Activated T-cell treated with anti-CD3 and anti-CD28 coated beads for 1 hour (primary cell): ENCODE measurements at regions not wholly inside any gene's neighbourhood (a gene's known extent, or its start where the extent isn't known, plus 50 kb on each side); places are given as distances from the start of the nearest gene placed in this dataset.
"Not testable (repeated sequence)": the region's sequence is repeated elsewhere in the genome, so short reads cannot be mapped to it uniquely, and the experiment has no call there.

Experiments used
- DNase-seq: peaks from one replicate; pipeline ENCODE4 v3.0.0-alpha.2; 2020; ENCODE audit warnings: low read depth

- DNase-seq, result no peak
Observed at GRCh38 chr6:140537834-140538705, 1163.6 kb upstream of the CITED2 start.

- DNase-seq, result no peak
Observed at GRCh38 chr6:140537211-140537610, 1162.8 kb upstream of the CITED2 start.

GRCh38 chr6:140535511-140535910 lies 1161.1 kb upstream of the CITED2 start:
- no peak for DNase-seq

- DNase-seq, result no peak
Observed at GRCh38 chr6:140533526-140533925, 1159.1 kb upstream of the CITED2 start.

GRCh38 chr6:140504776-140505175 lies 1130.3 kb upstream of the CITED2 start:
- no peak for DNase-seq

GRCh38 chr6:140500849-140501248 lies 1126.4 kb upstream of the CITED2 start:
- no peak for DNase-seq

GRCh38 chr6:140499607-140500006 lies 1125.2 kb upstream of the CITED2 start:
- no peak for DNase-seq

GRCh38 chr6:140494321-140495108 lies 1120.1 kb upstream of the CITED2 start:
- no peak for DNase-seq

GRCh38 chr6:140493470-140493869 lies 1119.0 kb upstream of the CITED2 start:
- not testable (repeated sequence) for DNase-seq

- no peak for DNase-seq
Observed at GRCh38 chr6:140490081-140490480, 1115.6 kb upstream of the CITED2 start.

GRCh38 chr6:140487586-140487985 lies 1113.1 kb upstream of the CITED2 start:
- DNase-seq, result no peak

GRCh38 chr6:140486450-140487361 lies 1112.3 kb upstream of the CITED2 start:
- no peak for DNase-seq

- DNase-seq, result no peak
Observed at GRCh38 chr6:140485740-140486449, 1111.4 kb upstream of the CITED2 start.

GRCh38 chr6:140480852-140481251 lies 1106.4 kb upstream of the CITED2 start:
- DNase-seq, result no peak

- DNase-seq, result no peak
Observed at GRCh38 chr6:140478631-140479030, 1104.2 kb upstream of the CITED2 start.

- no peak for DNase-seq
Observed at GRCh38 chr6:140475086-140475485, 1100.6 kb upstream of the CITED2 start.

GRCh38 chr6:140464720-140465119 lies 1090.3 kb upstream of the CITED2 start:
- no peak for DNase-seq

GRCh38 chr6:140463312-140463710 lies 1088.9 kb upstream of the CITED2 start:
- no peak for DNase-seq

GRCh38 chr6:140462453-140463311 lies 1088.2 kb upstream of the CITED2 start:
- no peak for DNase-seq

GRCh38 chr6:140462076-140462452 lies 1087.6 kb upstream of the CITED2 start:
- DNase-seq, result no peak

- DNase-seq, result no peak
Observed at GRCh38 chr6:140460267-140460666, 1085.8 kb upstream of the CITED2 start.
